Thyroid gland (tissue), 4 donors: ENCODE measurements at regions not wholly inside any gene's neighbourhood (a gene's known extent, or its start where the extent isn't known, plus 50 kb on each side); places are given as distances from the start of the nearest gene placed in this dataset.

Source experiments
- CTCF ChIP-seq, 6 experiments: fragments of 200-600 bp in 3 of 6; fragments of 450-650 bp in 3 of 6; sonication (generic) in 3 of 6; IDR thresholded peaks; one replicate each; pipeline ENCODE4 v1.5.1; 2016 to 2019; ENCODE audit warnings: antibody characterized with exemption in 6 of 6, mild to moderate bottlenecking in 2 of 6, inconsistent platforms in 1 of 6, moderate library complexity in 1 of 6
- POLR2A ChIP-seq, 2 donors: fragments of 450-650 bp; IDR thresholded peaks; one replicate each; pipeline ENCODE4 v1.6.1; 2017; ENCODE audit warnings: antibody characterized with exemption in 2 of 2, mild to moderate bottlenecking in 2 of 2, moderate library complexity in 1 of 2

GRCh38 chr15:95830281-95830680 is 500.2 kb upstream of the NR2F2 start:
- no peak for TF ChIP-seq CTCF (IDR thresholded peaks at IDR 0.05)
- no peak for TF ChIP-seq POLR2A (IDR thresholded peaks at IDR 0.05)
